Astrocyte of the spinal cord (primary cell): ENCODE measurements at regions not wholly inside any gene's neighbourhood (a gene's known extent, or its start where the extent isn't known, plus 50 kb on each side); places are given as distances from the start of the nearest gene placed in this dataset.

ENCODE experiments used
- DNase-seq: peaks from one replicate; pipeline ENCODE4 v3.0.0; 2011; ENCODE audit warnings: low read depth, low spot score
- H3K4me3 ChIP-seq: 2 replicates; pipeline ENCODE4 v1.5.1; 2011; ENCODE audit warnings: low read depth, mild to moderate bottlenecking, low read length, moderate library complexity
- CTCF ChIP-seq: IDR thresholded peaks from 2 replicates; pipeline ENCODE4 v1.5.1; 2012; ENCODE audit warnings: low read depth, mild to moderate bottlenecking, low read length, inconsistent platforms
- in situ Hi-C: cut with HindIII; loops from 2 replicates; pipeline ENCODE4 v1.10.0; 2017; ENCODE audit warnings: low sequenced_read_pairs

- in situ Hi-C loops: no loop called here
- H3K4me3 ChIP-seq: no peak overlapping the region
- no peak for TF ChIP-seq CTCF
- no peak for DNase-seq
Measured at GRCh38 chr2:8550937-8551621, 130.8 kb upstream of the ID2 start.

GRCh38 chr2:8551622-8552074, 130.2 kb upstream of the ID2 start:
- in situ Hi-C loops: no loop called here
- no peak for TF ChIP-seq CTCF
- no peak for DNase-seq
- H3K4me3 ChIP-seq: no peak overlapping the region

GRCh38 chr2:8552293-8552801, 129.5 kb upstream of the ID2 start:
- TF ChIP-seq CTCF: no peak
- H3K4me3 ChIP-seq: no peak overlapping the region
- no peak for DNase-seq
- in situ Hi-C loops: no loop called here

- in situ Hi-C loops: no loop called here
- no peak for DNase-seq
- H3K4me3 ChIP-seq: no peak overlapping the region
- TF ChIP-seq CTCF: no peak
Measured at GRCh38 chr2:8553643-8554042, 128.2 kb upstream of the ID2 start.

GRCh38 chr2:8554296-8554806, 127.5 kb upstream of the ID2 start:
- DNase-seq: no peak
- in situ Hi-C loops: no loop called here
- TF ChIP-seq CTCF: no peak
- H3K4me3 ChIP-seq: no peak overlapping the region

GRCh38 chr2:8555543-8555942, 126.3 kb upstream of the ID2 start:
- TF ChIP-seq CTCF: no peak
- DNase-seq: no peak
- in situ Hi-C loops: no loop called here

More at GRCh38 chr2:8555543-8555942, 126.3 kb upstream of the ID2 start:
- H3K4me3 ChIP-seq: no peak overlapping the region
